ENCODE measurements at regions not wholly inside any gene's neighbourhood (a gene's known extent, or its start where the extent isn't known, plus 50 kb on each side); places are given as distances from the start of the nearest gene placed in this dataset.

DNA sequence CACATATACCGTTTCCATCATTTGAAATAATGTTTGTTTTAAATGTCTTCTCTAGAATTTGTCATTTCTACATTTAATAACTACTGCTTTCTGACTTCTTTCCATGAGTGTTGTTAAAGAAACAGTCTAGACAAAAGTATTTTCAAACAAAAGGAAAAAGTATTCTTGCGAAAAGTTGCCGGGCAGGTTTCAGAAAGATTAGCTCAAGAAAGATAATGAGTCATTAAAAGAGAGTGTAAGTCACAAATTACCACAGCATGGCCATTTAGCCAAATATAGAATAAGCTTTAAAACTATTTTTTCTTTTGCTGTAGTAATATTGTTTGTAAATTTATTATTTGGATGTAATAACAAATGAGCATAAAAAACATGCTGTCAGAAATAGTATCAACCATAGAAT, 493.0 kb downstream of the TLL1 start:
- ATAC-seq = no peak
- no peaks in the 10 kb centered on the region for H3K36me3 Mint-ChIP-seq (ENCODE audit: insufficient read depth)
- no peak overlapping the region for H3K4me3 Mint-ChIP-seq
- no peak for DNase-seq
- no peaks in the 10 kb centered on the region for H3K4me1 Mint-ChIP-seq (ENCODE audit: low read depth)
- no peaks in the 10 kb centered on the region for H3K27me3 Mint-ChIP-seq (ENCODE audit: low read depth)
- H3K9me3 Mint-ChIP-seq = peaks cover 24% of the 10 kb centered on the region

DNA sequence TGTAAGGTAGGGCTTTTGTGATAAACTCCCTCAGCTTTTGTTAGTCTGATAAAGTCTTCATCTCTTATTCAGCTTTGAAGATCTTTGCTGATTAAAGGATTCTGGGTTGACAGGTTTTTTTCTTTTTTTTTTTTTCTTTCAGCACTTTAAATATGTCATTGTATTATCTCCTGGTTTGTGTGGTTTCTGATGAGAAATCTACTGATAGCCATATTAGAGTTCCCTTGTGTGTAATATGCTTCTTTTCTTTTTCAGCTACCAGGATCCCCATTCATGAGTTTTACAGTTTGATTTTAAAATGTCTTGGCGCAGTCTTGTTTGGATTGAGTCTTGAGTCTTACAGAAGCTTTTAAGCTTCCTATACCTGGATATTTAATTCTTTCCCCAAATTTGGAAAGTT, 504.5 kb downstream of the TLL1 start:
- no peak overlapping the region for H3K4me3 Mint-ChIP-seq
- H3K9me3 Mint-ChIP-seq = peaks cover 36% of the 10 kb centered on the region
- no peaks in the 10 kb centered on the region for H3K4me1 Mint-ChIP-seq (ENCODE audit: low read depth)
- no peaks in the 10 kb centered on the region for H3K36me3 Mint-ChIP-seq (ENCODE audit: insufficient read depth)
- H3K27me3 Mint-ChIP-seq (ENCODE audit: low read depth) = no peaks in the 10 kb centered on the region
- no peak for DNase-seq
- ATAC-seq = no peak

GRCh38 chr4:166386491-166387360, 513.7 kb downstream of the TLL1 start:
- no peak for ATAC-seq
- no peaks in the 10 kb centered on the region for H3K4me1 Mint-ChIP-seq (ENCODE audit: low read depth)
- DNase-seq = no peak
- peaks cover 15% of the 10 kb centered on the region for H3K9me3 Mint-ChIP-seq
- no peaks in the 10 kb centered on the region for H3K36me3 Mint-ChIP-seq (ENCODE audit: insufficient read depth)
- H3K27me3 Mint-ChIP-seq (ENCODE audit: low read depth) = no peaks in the 10 kb centered on the region
- H3K4me3 Mint-ChIP-seq = no peak overlapping the region

- DNase-seq (no peak), ATAC-seq (no peak)
- no peaks in the 10 kb centered on the region for H3K27me3 Mint-ChIP-seq (ENCODE audit: low read depth)
- H3K4me3 Mint-ChIP-seq = no peak overlapping the region
- peaks cover 19% of the 10 kb centered on the region for H3K9me3 Mint-ChIP-seq
- H3K4me1 Mint-ChIP-seq (ENCODE audit: low read depth) = no peaks in the 10 kb centered on the region
- no peaks in the 10 kb centered on the region for H3K36me3 Mint-ChIP-seq (ENCODE audit: insufficient read depth)
These were observed 518.5 kb downstream of the TLL1 start for GRCh38 chr4:166391501-166391900.

DNA sequence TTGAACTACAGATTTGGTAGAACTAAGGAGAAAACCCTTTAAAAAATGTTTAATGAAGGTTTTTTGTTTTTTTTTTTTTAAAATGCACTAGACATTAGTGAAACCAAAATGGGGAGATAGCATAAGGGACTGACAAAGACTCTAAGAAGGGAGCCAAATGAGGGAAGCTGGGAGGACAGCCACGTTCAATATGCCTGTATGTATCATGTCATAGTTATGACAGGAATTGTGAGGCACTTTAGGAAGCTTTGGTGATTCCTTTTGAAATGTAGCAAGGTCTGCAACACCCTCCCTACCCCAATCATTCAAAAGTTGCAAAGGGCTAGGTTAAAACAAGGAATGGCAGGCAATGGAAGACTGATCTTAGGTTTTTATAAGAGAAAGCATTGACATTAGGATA, 526.0 kb downstream of the TLL1 start:
- Mint-ChIP-seq H3K36me3 (ENCODE audit: insufficient read depth) (no peaks in the 10 kb centered on the region), H3K9me3 (peaks cover 11% of the 10 kb centered on the region), H3K4me3 (no peak overlapping the region), H3K27me3 (ENCODE audit: low read depth) (no peaks in the 10 kb centered on the region), H3K4me1 (ENCODE audit: low read depth) (no peaks in the 10 kb centered on the region)
- ATAC-seq (no peak), DNase-seq (no peak)

- Mint-ChIP-seq H3K27me3 (ENCODE audit: low read depth) (no peaks in the 10 kb centered on the region), H3K4me3 (no peak overlapping the region), H3K4me1 (ENCODE audit: low read depth) (no peaks in the 10 kb centered on the region), H3K9me3 (peaks cover 3% of the 10 kb centered on the region), H3K36me3 (ENCODE audit: insufficient read depth) (no peaks in the 10 kb centered on the region)
- DNase-seq = no peak
- no peak for ATAC-seq
These were observed 527.3 kb downstream of the TLL1 start for GRCh38 chr4:166400270-166400894.

DNA sequence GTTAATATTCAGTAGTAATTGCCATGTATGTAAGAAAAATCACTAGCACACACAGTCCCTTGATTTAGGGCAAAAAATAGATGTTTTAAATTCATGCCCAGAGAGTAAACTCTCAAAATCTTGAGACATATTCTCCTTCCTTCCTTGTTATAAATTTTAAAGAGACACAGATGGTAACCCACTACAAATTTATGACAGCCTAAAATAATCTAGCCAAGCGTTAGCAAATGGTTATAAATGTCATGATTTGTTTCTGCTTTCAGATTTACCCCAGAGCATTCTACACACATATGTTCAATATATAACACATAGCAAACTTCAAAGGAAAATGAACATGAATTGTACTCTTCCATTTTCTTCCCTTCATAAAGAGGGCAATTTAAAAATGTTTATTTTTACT, 540.3 kb downstream of the TLL1 start:
- DNase-seq (no peak), ATAC-seq (no peak)
- no peaks in the 10 kb centered on the region for H3K4me1 Mint-ChIP-seq (ENCODE audit: low read depth)
- H3K9me3 Mint-ChIP-seq = peaks cover 22% of the 10 kb centered on the region
- H3K27me3 Mint-ChIP-seq (ENCODE audit: low read depth) = no peaks in the 10 kb centered on the region
- H3K36me3 Mint-ChIP-seq (ENCODE audit: insufficient read depth) = no peaks in the 10 kb centered on the region
- no peak overlapping the region for H3K4me3 Mint-ChIP-seq

DNA sequence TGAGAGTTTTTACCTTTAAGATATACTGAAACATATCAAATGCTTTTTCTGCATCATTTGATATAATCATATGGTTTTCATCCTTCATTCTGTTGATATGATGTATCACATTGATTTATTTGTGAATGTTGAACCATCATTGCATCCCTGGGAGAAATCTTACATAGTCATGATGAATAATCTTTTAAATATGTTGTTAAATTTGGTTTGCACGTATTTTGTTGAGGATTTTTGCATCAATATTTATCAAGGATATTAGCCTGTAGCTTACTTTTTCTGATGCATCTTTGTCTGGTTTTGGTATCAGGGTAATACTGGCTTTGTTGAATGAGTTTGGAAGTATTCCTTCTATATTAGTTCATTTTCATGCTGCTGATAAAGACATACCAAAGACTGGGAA, 541.4 kb downstream of the TLL1 start:
- H3K36me3 Mint-ChIP-seq (ENCODE audit: insufficient read depth) = no peaks in the 10 kb centered on the region
- no peaks in the 10 kb centered on the region for H3K27me3 Mint-ChIP-seq (ENCODE audit: low read depth)
- no peaks in the 10 kb centered on the region for H3K4me1 Mint-ChIP-seq (ENCODE audit: low read depth)
- peaks cover 33% of the 10 kb centered on the region for H3K9me3 Mint-ChIP-seq
- no peak overlapping the region for H3K4me3 Mint-ChIP-seq
- ATAC-seq = no peak
- DNase-seq = no peak

DNA sequence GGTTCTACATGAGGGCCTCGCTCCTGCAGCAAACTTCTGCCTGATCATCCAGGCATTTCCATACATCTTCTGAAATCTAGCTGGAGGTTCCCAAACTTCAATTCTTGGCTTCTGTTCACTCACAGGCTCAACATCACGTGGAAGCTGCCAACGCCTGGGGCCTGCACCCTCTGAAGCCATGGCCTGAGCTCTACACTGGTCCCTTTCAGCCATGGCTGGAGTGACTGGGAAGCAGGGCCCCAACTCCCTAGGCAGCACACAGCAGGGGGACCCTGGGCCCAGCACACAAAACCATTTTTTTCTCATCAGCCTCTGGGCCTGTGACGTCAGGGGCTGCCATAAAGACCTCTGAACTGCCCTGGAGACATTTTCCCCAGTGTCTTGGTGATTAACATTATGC, 542.7 kb downstream of the TLL1 start:
- peaks cover 33% of the 10 kb centered on the region for H3K9me3 Mint-ChIP-seq
- H3K4me1 Mint-ChIP-seq (ENCODE audit: low read depth) = no peaks in the 10 kb centered on the region
- H3K36me3 Mint-ChIP-seq (ENCODE audit: insufficient read depth) = no peaks in the 10 kb centered on the region
- DNase-seq (no peak), ATAC-seq (no peak)
- H3K4me3 Mint-ChIP-seq = no peak overlapping the region
- H3K27me3 Mint-ChIP-seq (ENCODE audit: low read depth) = no peaks in the 10 kb centered on the region

DNA sequence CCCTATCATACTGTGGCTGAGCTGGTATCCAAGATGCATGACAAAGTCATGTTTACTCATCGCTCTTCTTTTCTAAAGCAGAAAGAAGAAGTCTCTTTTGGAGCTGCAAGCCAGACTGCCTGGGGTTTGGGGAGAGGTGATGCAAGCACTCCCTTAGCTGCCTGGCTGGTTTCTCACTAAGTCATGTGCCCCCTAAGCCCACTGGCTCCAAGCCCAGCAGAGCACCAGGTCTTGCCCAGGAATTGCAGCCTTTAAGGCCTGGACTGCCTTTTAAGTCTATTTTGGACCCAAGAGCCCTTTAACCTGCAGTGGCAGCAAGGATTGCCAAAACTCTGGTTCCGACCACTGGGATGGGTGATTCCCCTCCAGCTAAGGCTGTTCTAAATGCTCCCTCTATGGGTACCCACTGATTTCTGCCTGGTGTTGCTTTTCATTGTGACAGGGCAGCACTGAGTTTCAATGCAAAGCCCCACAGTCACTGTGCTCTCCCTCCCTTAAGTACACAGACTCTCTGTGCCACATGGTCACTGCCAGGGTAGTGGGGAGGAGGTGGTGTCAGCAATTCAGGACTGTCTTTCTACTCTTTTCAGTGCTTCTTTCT, 548.6 kb downstream of the TLL1 start:
- Mint-ChIP-seq H3K27me3 (ENCODE audit: low read depth) (no peaks in the 10 kb centered on the region), H3K4me3 (no peak overlapping the region), H3K4me1 (ENCODE audit: low read depth) (no peaks in the 10 kb centered on the region), H3K9me3 (peaks cover 30% of the 10 kb centered on the region), H3K36me3 (ENCODE audit: insufficient read depth) (no peaks in the 10 kb centered on the region)
- DNase-seq (no peak), ATAC-seq (no peak)

DNA sequence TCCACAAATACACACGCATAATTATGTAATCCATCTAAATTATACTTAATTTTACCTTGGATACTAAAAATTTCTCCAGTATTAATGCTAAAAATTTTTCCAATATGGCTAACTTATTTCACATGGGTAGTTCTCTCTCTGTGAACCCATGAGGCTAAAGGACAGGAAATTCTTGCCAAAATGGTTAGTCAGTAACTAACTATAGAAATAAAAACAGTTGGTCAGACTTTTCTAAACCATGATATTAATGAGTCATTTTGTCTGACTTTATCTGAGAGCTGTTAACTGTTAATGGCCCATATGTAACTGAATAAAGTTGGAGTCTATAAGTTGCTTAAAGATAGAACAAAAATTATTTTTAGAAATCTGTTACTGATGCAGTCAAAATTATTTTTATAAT, 549.4 kb downstream of the TLL1 start:
- Mint-ChIP-seq H3K9me3 (peaks cover 25% of the 10 kb centered on the region), H3K27me3 (ENCODE audit: low read depth) (no peaks in the 10 kb centered on the region), H3K36me3 (ENCODE audit: insufficient read depth) (no peaks in the 10 kb centered on the region), H3K4me3 (no peak overlapping the region), H3K4me1 (ENCODE audit: low read depth) (no peaks in the 10 kb centered on the region)
- no peak for DNase-seq
- no peak for ATAC-seq

DNA sequence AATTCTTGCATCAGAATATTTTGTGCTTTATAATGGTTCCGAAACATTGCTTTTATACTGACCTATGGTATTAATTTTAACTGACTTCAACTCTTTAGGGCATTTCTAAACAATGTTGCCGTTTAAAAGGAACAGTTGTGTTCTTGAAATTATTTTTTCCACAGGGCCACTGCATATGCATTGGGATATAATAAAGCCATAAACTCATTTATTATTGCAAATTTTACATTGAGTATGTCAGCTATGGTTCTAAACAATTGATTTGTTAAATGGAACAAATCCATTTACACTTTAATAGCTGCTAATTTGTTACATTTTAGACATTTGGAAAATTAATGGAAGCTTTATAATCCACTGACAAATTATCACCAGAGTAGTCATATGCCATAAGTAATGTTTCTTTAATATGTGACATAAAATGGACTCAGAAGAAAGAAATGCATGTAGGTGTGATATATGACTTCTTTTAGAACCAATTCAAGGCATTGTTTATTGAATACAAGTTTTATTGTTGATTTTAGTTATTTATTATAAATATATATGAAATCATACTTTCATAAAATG, 553.3 kb downstream of the TLL1 start:
- no peak for DNase-seq
- Mint-ChIP-seq H3K4me1 (ENCODE audit: low read depth) (no peaks in the 10 kb centered on the region), H3K9me3 (peaks cover 3% of the 10 kb centered on the region), H3K27me3 (ENCODE audit: low read depth) (no peaks in the 10 kb centered on the region), H3K36me3 (ENCODE audit: insufficient read depth) (no peaks in the 10 kb centered on the region), H3K4me3 (no peak overlapping the region)
- no peak for ATAC-seq

DNA sequence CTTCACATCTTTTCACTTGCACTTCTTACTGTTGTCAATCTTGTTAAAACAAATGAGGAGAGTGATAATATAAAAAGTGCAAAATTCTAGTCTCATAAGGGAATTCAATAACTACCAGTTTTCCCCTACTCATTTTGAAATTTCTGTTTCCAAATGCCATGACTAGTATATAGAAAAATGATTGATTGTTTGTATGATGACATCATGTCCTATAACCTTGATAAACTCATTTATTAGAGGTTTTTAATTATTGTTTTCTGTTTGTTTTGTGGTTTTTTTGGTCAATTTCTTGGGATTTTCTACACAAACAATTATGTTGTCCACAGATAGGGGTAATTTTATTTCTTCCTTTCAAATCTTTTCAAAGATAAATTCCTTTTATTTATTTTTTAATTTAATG, 559.1 kb downstream of the TLL1 start:
- Mint-ChIP-seq H3K27me3 (ENCODE audit: low read depth) (no peaks in the 10 kb centered on the region), H3K4me3 (no peak overlapping the region), H3K4me1 (ENCODE audit: low read depth) (no peaks in the 10 kb centered on the region), H3K9me3 (peaks cover 5% of the 10 kb centered on the region), H3K36me3 (ENCODE audit: insufficient read depth) (no peaks in the 10 kb centered on the region)
- DNase-seq (no peak), ATAC-seq (no peak)

GRCh38 chr4:166432842-166433241, 559.8 kb downstream of the TLL1 start:
- ATAC-seq (no peak), DNase-seq (no peak)
- Mint-ChIP-seq H3K36me3 (ENCODE audit: insufficient read depth) (no peaks in the 10 kb centered on the region), H3K27me3 (ENCODE audit: low read depth) (no peaks in the 10 kb centered on the region), H3K4me1 (ENCODE audit: low read depth) (no peaks in the 10 kb centered on the region), H3K9me3 (peaks cover 5% of the 10 kb centered on the region), H3K4me3 (no peak overlapping the region)

DNA sequence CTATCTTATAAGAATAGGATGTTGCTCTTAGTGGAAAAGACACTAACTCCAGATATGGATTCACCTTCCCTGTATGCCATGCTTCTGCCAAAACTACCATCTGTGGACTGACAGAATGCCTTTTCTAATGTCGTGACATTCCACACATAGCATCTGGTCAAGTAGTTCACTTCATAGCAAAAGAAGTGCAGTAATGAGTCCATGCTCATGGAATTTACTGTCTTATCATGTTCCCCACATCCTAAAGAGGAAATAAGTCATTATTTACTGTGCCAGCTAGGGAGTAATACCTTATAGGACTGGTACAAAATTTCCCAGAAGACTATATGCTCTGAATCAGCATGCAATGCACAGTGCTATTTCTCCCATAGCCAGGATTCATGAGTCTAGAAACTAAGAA, 562.4 kb downstream of the TLL1 start:
- H3K36me3 Mint-ChIP-seq (ENCODE audit: insufficient read depth) = no peaks in the 10 kb centered on the region
- H3K4me1 Mint-ChIP-seq (ENCODE audit: low read depth) = no peaks in the 10 kb centered on the region
- DNase-seq = no peak
- H3K27me3 Mint-ChIP-seq (ENCODE audit: low read depth) = no peaks in the 10 kb centered on the region
- no peak for ATAC-seq
- no peak overlapping the region for H3K4me3 Mint-ChIP-seq
- peaks cover 5% of the 10 kb centered on the region for H3K9me3 Mint-ChIP-seq
